HCT116 (cell line): ENCODE measurements at regions not wholly inside any gene's neighbourhood (a gene's known extent, or its start where the extent isn't known, plus 50 kb on each side); places are given as distances from the start of the nearest gene placed in this dataset.

Experiments
- ATAC-seq: fragments of 200-7000 bp; cut with Tn5 transposase; 2 replicates; pipeline ENCODE4 v1.9.1; 2020; ENCODE audit warnings: mild to moderate bottlenecking, moderate library complexity
- BruUV-seq: library from RNA; stranded (reverse); fragments of 400-500 nt; replicated peaks from 2 replicates; lab custom pipeline; 2021; lab: Mats Ljungman, UMichigan
- CTCF ChIA-PET: fragments of 300-600 bp; sonication (Branson Sonifier 250); formaldehyde crosslinking; loops from one replicate; lab custom pipeline; 2021; ENCODE audit warnings: antibody characterized with exemption; lab: Charles Lee
- POLR2A ChIA-PET: fragments of 300-600, 350-600 bp; sonication (Branson Sonifier 250); formaldehyde crosslinking; loops from one replicate; lab custom pipeline; 2021; ENCODE audit warnings: antibody characterized with exemption; lab: Charles Lee
- RAD21 ChIA-PET, 2 experiments: fragments of 300-600 bp; sonication (Branson Sonifier 250); formaldehyde crosslinking; loops; one replicate each; lab custom pipeline; 2023; ENCODE audit warnings: low total read pairs in 2 of 2; ENCODE audit not compliant: uncharacterized antibody in 2 of 2, unreplicated experiment in 2 of 2, low non-redundant PET in 1 of 2; lab: Charles Lee
- DNase-seq: peaks from one replicate; pipeline ENCODE4 v3.0.0-alpha.2; 2010; ENCODE audit warnings: low read depth, low spot score
- H2AFZ ChIP-seq: fragments of 200-600 bp; shearing (Covaris generic), sonication (generic); 2 replicates; pipeline ENCODE4 v1.6.1; 2017; ENCODE audit warnings: low read depth, mixed run types, mixed read lengths, antibody characterized with exemption, low read length; ENCODE audit not compliant: poor library complexity, severe bottlenecking
- H3K27ac ChIP-seq: 2 replicates; pipeline ENCODE4 v1.5.1; 2012; ENCODE audit warnings: low read depth, low read length
- H3K27me3 ChIP-seq: fragments of 200-600 bp; sonication (generic); 2 replicates; pipeline ENCODE4 v1.6.1; 2016; ENCODE audit warnings: mixed run types, low read length, mixed read lengths; ENCODE audit not compliant: insufficient read depth
- H3K36me3 ChIP-seq, 2 experiments: fragments of 200-500 bp in 1 of 2; fragments of 200-600 bp in 1 of 2; sonication (Bioruptor generic) in 1 of 2; sonication (generic) in 1 of 2; 2 replicates each; pipeline versions ENCODE4 v1.5.1 to v1.6.1; 2014 to 2016; ENCODE audit warnings: low read length in 2 of 2, inconsistent platforms in 1 of 2, mixed read lengths in 1 of 2, mixed run types in 1 of 2; ENCODE audit not compliant: insufficient read depth in 2 of 2, control insufficient read depth in 1 of 2
- H3K4me1 ChIP-seq, 2 experiments: fragments of 200-600 bp in 1 of 2; sonication (generic) in 1 of 2; 2 replicates each; pipeline versions ENCODE4 v1.5.1 to v1.6.1; 2012 to 2017; ENCODE audit warnings: low read length in 2 of 2, inconsistent platforms in 1 of 2, mild to moderate bottlenecking in 1 of 2, mixed read lengths in 1 of 2, mixed run types in 1 of 2, moderate library complexity in 1 of 2; ENCODE audit not compliant: insufficient read depth in 2 of 2, control insufficient read depth in 1 of 2
- H3K4me2 ChIP-seq: fragments of 200-600 bp; sonication (generic); 2 replicates; pipeline ENCODE4 v1.6.1; 2017; ENCODE audit warnings: mixed run types, low read length, mixed read lengths
- H3K4me3 ChIP-seq, 2 experiments: fragments of 200-600 bp in 1 of 2; sonication (generic) in 1 of 2; replicated peaks in 1 of 2; 2 replicates each; pipeline ENCODE4 v1.5.1; 2011 to 2016; ENCODE audit warnings: low read length in 2 of 2, control low read depth in 1 of 2, low read depth in 1 of 2, mild to moderate bottlenecking in 1 of 2, mixed read lengths in 1 of 2, mixed run types in 1 of 2
- H3K79me2 ChIP-seq: fragments of 200-600 bp; sonication (generic); 2 replicates; pipeline ENCODE4 v1.6.1; 2017; ENCODE audit warnings: mild to moderate bottlenecking, mixed run types, low read length, moderate library complexity, mixed read lengths; ENCODE audit not compliant: insufficient read depth
- H3K9ac ChIP-seq: fragments of 200-600 bp; sonication (generic); 2 replicates; pipeline ENCODE4 v1.6.1; 2016; ENCODE audit warnings: low read length, mixed read lengths
- H3K9me2 ChIP-seq: fragments of 200-600 bp; sonication (generic), shearing (Covaris generic); 2 replicates; pipeline ENCODE4 v1.6.1; 2017; ENCODE audit warnings: mixed run types, mild to moderate bottlenecking, moderate library complexity; ENCODE audit not compliant: insufficient read depth
- H3K9me3 ChIP-seq, 2 experiments: fragments of 200-500 bp in 1 of 2; fragments of 200-600 bp in 1 of 2; sonication (Bioruptor generic) in 1 of 2; sonication (generic) in 1 of 2; 2 replicates each; pipeline ENCODE4 v1.6.1; 2014 to 2017; ENCODE audit warnings: low read length in 2 of 2, mixed read lengths in 2 of 2, inconsistent platforms in 1 of 2, low read depth in 1 of 2, mild to moderate bottlenecking in 1 of 2, mixed run types in 1 of 2, moderate library complexity in 1 of 2; ENCODE audit not compliant: control insufficient read depth in 1 of 2, insufficient read depth in 1 of 2
- H4K20me1 ChIP-seq: fragments of 200-600 bp; sonication (generic), shearing (Covaris generic); 2 replicates; pipeline ENCODE4 v1.6.1; 2017; ENCODE audit warnings: mixed run types, mild to moderate bottlenecking, moderate library complexity; ENCODE audit not compliant: insufficient read depth
- ATF3 ChIP-seq: IDR thresholded peaks from 2 replicates; pipeline ENCODE4 v1.6.1; 2012
- CBX3 ChIP-seq: IDR thresholded peaks from 2 replicates; pipeline ENCODE4 v1.6.1; 2012; ENCODE audit warnings: low read depth
- CEBPB ChIP-seq: IDR thresholded peaks from 2 replicates; pipeline ENCODE4 v1.6.1; 2012; ENCODE audit warnings: low read depth
- ELF1 ChIP-seq: IDR thresholded peaks from 2 replicates; pipeline ENCODE4 v1.6.1; 2012; ENCODE audit warnings: low read depth, borderline replicate concordance
- JUND ChIP-seq: IDR thresholded peaks from 2 replicates; pipeline ENCODE4 v1.6.1; 2012
- POLR2AphosphoS5 ChIP-seq: IDR thresholded peaks from 2 replicates; pipeline ENCODE4 v1.6.1; 2011; ENCODE audit warnings: mild to moderate bottlenecking, low read depth, low read length, moderate library complexity
- RAD21 ChIP-seq: IDR thresholded peaks from 2 replicates; pipeline ENCODE4 v1.6.1; 2012; ENCODE audit warnings: low read depth, mild to moderate bottlenecking
- REST ChIP-seq: IDR thresholded peaks from 2 replicates; pipeline ENCODE4 v1.6.1; 2012; ENCODE audit warnings: low read depth
- SIN3A ChIP-seq: IDR thresholded peaks from 2 replicates; pipeline ENCODE4 v1.6.1; 2012; ENCODE audit warnings: low read depth
- SP1 ChIP-seq: IDR thresholded peaks from 2 replicates; pipeline ENCODE4 v1.6.1; 2012; ENCODE audit warnings: low read depth
- TCF7L2 ChIP-seq: IDR thresholded peaks from 2 replicates; pipeline ENCODE4 v1.7.0; 2011; ENCODE audit warnings: borderline replicate concordance, inconsistent platforms; ENCODE audit not compliant: insufficient read depth, insufficient read length; ENCODE audit errors: extremely low read depth
- ZFX ChIP-seq: fragments of 450-650 bp; IDR thresholded peaks from 2 replicates; pipeline ENCODE4 v1.6.1; 2017
- intact Hi-C: fragments of 100-400 bp; cut with micrococcal nuclease; formaldehyde crosslinking; loops from 2 replicates; pipeline ENCODE4 v1.10.0; 2022

- ChIA-PET POLR2A (no interaction called here), CTCF (no interaction called here), RAD21 (no interaction called here)
- Histone ChIP-seq H2AFZ (no peak overlapping the region), H3K9me3 (no peaks in the 10 kb centered on the region), H3K4me1 (no peaks in the 10 kb centered on the region), H3K4me2 (no peak overlapping the region), H3K9ac (no peak overlapping the region), H4K20me1 (no peaks in the 10 kb centered on the region), H3K4me3 (no peak overlapping the region), H3K79me2 (no peaks in the 10 kb centered on the region), H3K36me3 (no peaks in the 10 kb centered on the region), H3K9me2 (no peaks in the 10 kb centered on the region), H3K27me3 (no peaks in the 10 kb centered on the region), H3K27ac (no peak overlapping the region)
- ATAC-seq (no peak), DNase-seq (no peak)
- TF ChIP-seq ATF3 (no peak), ELF1 (no peak), REST (no peak), CEBPB (no peak), POLR2AphosphoS5 (no peak)
- intact Hi-C loops = no loop called here
- no TSS peak for BruUV-seq
These were observed 875.8 kb downstream of the EPHA4 start for GRCh38 chr2:220696280-220696669.

- Histone ChIP-seq H2AFZ (no peak overlapping the region), H3K27me3 (no peaks in the 10 kb centered on the region), H3K4me2 (no peak overlapping the region), H3K9me2 (no peaks in the 10 kb centered on the region), H3K79me2 (no peaks in the 10 kb centered on the region), H3K27ac (no peak overlapping the region), H3K4me1 (no peaks in the 10 kb centered on the region), H3K9me3 (no peaks in the 10 kb centered on the region), H3K36me3 (no peaks in the 10 kb centered on the region), H4K20me1 (no peaks in the 10 kb centered on the region), H3K9ac (no peak overlapping the region), H3K4me3 (no peak overlapping the region)
- ATAC-seq (no peak), DNase-seq (no peak)
- TF ChIP-seq ZFX (no peak), SP1 (no peak), SIN3A (no peak), JUND (no peak), TCF7L2 (no peak), RAD21 (no peak), CBX3 (no peak), REST (no peak)
- ChIA-PET RAD21 (no interaction called here), CTCF (no interaction called here), POLR2A (no interaction called here)
- intact Hi-C loops = no loop called here
- no TSS peak for BruUV-seq
These were observed 875.1 kb downstream of the EPHA4 start for GRCh38 chr2:220697011-220697410.
